Choroid plexus epithelial cell (primary cell): ENCODE measurements at regions not wholly inside any gene's neighbourhood (a gene's known extent, or its start where the extent isn't known, plus 50 kb on each side); places are given as distances from the start of the nearest gene placed in this dataset.

Experiments
- DNase-seq: peaks from one replicate; pipeline ENCODE4 v3.0.0-alpha.2; 2010; ENCODE audit warnings: low read depth
- H3K4me3 ChIP-seq: 2 replicates; pipeline ENCODE4 v1.5.1; 2011; ENCODE audit warnings: low read depth, mild to moderate bottlenecking, control low read depth, low read length, moderate library complexity
- TF ChIP-seq, protein P1 (sequence below): conservative IDR thresholded peaks from 2 replicates; pipeline ENCODE4 v1.5.1; 2011; ENCODE audit warnings: low read depth, mild to moderate bottlenecking, control low read depth, inconsistent platforms, low read length, moderate library complexity

DNA sequence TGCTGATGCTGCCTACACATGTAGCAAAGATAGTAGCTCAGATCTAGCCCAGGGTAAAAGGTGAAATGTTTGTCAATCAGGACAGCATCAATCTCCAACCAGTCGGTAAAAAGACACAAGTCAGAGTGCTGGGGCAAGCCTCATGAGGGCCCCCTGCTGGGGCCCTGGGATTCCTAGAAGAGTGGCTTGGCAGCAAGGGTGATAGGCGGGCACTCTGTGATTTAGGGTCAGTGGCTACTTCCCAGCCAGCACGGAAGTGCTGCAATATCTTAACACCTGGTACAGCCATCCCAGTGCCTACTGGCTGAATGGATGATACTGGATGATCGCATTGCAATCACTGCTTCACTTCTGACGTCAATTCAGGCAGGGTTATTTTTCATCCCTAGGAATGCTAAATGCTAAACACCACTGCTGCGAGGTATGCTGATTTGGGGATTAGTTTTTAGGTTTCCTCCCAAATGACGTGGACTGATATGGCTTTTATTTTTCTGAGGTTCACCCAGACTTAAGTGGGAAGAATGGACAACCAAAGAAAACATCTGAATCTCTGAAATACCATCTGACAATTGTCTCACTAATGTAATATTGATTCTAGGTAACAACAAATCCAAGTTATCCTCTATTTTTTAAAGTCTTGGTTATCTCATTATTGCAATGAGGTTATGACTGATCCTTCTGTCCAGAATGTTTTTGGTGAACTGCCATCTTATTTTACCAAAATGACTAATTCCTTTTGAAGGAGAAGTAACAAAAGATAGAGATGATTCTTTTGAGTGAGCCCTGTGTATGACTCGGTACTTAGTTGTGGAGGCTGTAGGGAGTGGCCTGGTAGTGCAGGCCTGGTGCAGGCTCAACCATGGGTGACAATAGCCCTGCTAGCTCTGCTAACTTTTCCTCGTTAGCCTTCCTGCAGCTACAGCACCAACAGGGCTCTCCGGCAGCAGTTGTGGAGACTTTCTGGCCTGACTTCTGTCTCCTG, 432.5 kb downstream of the FGF9 start:
- H3K4me3 ChIP-seq, result no peak overlapping the region
- no peak for DNase-seq
- TF ChIP-seq, protein P1, sequence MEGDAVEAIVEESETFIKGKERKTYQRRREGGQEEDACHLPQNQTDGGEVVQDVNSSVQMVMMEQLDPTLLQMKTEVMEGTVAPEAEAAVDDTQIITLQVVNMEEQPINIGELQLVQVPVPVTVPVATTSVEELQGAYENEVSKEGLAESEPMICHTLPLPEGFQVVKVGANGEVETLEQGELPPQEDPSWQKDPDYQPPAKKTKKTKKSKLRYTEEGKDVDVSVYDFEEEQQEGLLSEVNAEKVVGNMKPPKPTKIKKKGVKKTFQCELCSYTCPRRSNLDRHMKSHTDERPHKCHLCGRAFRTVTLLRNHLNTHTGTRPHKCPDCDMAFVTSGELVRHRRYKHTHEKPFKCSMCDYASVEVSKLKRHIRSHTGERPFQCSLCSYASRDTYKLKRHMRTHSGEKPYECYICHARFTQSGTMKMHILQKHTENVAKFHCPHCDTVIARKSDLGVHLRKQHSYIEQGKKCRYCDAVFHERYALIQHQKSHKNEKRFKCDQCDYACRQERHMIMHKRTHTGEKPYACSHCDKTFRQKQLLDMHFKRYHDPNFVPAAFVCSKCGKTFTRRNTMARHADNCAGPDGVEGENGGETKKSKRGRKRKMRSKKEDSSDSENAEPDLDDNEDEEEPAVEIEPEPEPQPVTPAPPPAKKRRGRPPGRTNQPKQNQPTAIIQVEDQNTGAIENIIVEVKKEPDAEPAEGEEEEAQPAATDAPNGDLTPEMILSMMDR, result no peak

DNA sequence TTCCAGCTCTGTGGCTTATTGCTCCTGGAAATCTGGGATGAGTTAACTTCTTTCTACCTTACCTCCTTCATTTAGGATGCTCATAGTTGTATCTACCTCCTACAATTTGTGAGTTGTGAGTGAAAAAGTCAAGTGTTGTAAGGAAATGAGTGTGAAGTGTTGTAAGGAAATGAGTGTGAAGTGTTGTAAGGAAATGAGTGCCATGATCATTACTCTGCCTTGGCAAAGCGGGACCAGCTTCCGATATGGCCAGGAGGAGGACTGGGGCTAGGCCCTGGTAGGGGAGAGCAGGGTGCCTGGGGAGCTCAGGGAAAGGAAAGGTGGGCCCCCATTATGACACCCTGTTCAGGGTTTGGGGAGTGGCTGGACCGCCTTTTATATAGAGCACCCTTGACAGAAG, 435.2 kb downstream of the FGF9 start:
- no peak for DNase-seq
- no peak overlapping the region for H3K4me3 ChIP-seq
- TF ChIP-seq, protein P1, result no peak

DNA sequence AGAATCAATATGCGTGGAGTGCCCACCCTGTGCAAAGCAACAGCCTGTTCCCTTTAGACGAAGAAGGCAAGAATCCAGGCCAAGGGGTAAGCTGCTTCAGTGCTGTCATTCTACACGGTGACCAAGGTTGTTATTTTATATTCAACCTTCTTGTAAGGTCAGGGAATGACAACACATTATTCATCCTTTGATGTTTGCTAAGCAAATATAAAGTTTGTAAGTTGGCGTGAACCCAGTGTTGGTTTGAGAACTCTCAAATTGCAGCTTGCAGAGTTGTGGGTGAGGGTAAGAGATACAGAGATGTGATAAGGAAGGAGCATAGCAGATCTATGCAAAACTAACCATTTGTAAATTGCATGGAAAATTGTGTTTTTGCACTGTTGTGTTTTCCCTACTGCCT, 436.7 kb downstream of the FGF9 start:
- TF ChIP-seq, protein P1, result no peak
- no peak for DNase-seq
- no peak overlapping the region for H3K4me3 ChIP-seq

DNA sequence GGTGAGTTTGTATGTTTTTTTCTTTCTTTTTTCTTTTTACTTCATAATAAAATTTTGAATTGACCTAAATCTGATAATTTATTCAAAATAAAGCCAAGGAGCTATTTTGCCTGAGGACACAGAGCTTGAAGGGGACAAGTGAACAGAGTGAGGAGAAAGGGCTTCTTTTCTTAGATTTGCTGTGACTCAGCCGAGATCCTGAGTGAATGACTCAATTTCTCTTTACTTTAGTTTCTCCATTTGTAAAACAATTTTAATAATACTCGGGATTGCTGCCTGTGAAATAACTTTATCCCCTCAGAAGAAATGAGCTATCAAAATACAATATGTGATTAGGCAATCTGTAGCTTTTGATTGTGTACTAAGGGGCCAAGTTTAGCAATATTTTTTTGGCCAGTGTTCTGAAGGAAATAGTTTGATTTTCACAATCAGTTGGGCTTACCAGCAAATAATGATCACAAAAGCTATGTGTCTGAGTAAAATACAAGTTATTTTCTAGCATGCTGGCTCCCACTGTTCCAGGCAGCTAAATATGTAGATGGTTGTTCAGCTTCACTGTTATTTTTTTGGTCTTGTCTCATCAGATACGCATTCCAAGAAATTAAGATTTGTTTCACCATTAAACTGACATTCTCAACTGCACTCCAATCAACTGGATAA, 437.5 kb downstream of the FGF9 start:
- no peak overlapping the region for H3K4me3 ChIP-seq
- TF ChIP-seq, protein P1, result no peak
- DNase-seq, result no peak

DNA sequence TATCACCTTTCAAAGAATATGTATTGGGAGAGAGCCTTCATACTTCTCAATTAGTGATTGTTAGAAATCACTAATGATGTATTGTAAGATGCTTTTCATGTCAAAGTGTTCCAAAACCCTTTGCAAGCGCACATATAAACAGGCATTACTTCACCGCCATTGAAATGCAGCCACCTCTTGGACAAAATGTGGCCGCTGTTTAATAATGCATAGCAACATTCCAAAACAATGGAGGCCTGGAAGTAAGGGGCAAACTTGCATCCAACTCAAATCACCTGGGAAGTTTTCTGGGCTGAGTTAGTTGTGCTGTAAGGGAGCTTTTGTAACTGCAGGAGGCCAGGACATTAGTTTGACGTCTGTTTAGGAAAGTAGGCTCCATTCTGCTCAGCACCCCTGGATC, 438.1 kb downstream of the FGF9 start:
- no peak for DNase-seq
- TF ChIP-seq, protein P1, result no peak

DNA sequence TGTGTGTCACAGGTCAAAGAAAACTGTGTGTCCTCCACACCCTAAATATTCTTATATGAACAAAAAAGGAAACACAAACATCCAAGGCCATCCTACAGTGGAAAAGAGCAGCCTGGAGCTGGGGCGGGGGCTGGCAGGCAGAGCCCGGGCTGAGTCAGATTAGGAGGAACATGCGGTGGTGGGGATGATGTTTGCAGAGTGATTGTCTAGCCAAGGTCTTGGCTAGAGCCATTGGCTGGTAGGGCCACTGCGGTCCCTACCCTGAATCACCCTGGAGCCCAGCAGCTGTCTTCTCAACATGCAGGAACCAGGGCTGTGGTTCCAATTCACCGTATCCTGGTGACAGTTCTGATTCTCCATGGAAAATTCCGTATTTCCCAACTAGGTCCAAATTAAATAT, 439.5 kb downstream of the FGF9 start:
- DNase-seq, result no peak
- no peak overlapping the region for H3K4me3 ChIP-seq
- TF ChIP-seq, protein P1, result no peak

More for the DNA sequence above, 438.1 kb downstream of the FGF9 start:
- H3K4me3 ChIP-seq, result no peak overlapping the region
